Erythroblast (primary cell): ENCODE measurements at regions not wholly inside any gene's neighbourhood (a gene's known extent, or its start where the extent isn't known, plus 50 kb on each side); places are given as distances from the start of the nearest gene placed in this dataset.

ENCODE experiments used
- GATA1 ChIP-seq: IDR thresholded peaks from 2 replicates; pipeline ENCODE4 v1.6.1; 2011; ENCODE audit warnings: low read depth, mild to moderate bottlenecking, control low read depth, low read length, moderate library complexity
- POLR2A ChIP-seq: IDR thresholded peaks from 2 replicates; pipeline ENCODE4 v1.6.1; 2011; ENCODE audit warnings: mild to moderate bottlenecking, low read length

DNA sequence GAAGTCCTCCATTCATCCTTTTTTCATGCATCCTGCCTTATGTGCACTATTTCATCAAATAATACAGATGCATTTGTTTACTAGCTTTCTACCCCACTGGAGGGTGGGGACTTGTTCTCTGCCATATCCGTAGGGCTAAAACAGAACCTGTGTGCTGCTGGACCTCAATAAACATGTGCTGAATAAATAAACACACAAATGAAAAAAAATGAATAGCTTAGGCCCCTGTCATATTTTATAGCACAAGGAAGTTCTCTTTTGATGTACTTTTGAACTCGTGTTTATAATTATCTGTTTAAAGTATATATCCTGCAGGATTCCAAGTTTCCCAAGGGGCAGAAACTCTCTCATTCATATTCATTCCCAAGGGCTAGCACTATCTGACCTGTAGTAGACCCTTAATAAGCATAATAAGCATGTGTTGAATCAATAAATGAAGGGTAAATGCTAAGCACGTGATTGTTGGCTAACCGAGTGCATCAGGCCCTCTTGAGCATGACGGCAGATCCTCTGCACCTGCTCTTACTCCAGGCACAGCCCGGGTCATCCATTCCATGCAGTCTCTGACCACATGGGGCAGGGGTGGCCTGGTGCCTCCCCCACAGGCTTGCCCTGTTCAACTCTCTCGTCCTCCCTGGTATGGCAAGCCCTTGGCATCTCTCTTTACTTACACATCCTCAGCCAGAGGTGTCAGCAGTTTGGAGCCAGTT, 474.1 kb upstream of the ZMIZ1 start:
- TF ChIP-seq POLR2A (no peak), GATA1 (no peak)
